HS-27A (cell line): ENCODE measurements at regions not wholly inside any gene's neighbourhood (a gene's known extent, or its start where the extent isn't known, plus 50 kb on each side); places are given as distances from the start of the nearest gene placed in this dataset.

Experiments
- DNase-seq: peaks from one replicate; pipeline ENCODE4 v3.0.0-alpha.2; 2012; ENCODE audit warnings: low read depth, missing footprints

DNA sequence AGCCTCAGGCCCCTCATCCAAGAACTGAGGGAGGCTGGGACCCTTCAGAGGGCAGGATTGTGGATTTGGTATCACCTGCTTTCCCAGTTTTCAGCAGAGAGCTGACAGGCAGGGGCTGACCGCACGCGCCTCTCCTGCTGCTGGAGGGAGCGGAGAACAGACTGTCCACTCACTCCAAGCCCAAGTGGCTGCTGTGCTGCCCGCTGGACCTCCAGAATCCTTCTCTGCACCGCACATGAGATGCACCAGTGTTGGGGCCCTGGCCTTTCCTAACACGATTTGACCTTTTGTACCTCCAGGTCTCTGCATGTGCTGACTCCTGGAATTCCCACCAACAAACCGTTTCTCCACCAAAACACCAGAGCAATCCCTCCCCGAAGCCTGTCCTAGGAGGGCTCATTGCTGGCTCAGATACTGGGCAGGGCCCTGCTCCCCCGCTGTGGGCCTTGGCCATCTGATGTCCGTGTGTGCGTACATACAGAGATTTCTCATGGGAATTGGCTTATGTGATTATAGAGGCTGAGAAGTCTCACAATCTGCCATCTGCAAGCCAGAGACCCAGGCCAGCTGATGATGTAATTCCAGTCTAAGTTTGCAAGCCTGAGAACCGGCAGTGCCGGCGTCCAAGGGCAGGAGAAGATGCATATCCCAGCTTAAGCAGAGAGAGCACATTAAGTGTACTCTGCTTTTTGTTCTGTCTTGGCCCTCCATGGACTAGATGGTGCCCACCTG lies 141.7 kb downstream of the GADD45G start:
- DNase-seq, result no peak

DNA sequence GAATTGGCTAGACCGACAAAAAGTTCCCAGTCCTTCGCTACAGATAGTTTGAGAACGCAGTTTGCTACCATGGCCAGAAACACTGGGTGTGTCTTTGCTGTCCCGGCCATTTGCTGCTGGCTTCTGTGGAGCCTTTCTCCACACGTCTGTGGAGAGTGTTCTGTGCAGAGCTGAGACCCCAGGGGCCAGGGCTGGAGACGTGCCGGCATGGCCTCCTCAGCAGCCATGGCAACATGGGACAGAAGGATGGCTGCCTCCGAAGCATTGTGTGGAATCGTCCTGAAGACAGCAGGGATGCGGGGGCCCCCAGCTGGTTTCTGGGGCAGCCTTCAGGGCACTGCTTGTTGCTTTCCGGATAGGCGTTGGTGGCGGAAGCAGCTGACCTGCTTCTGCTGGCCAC lies 142.8 kb downstream of the GADD45G start:
- no peak for DNase-seq

DNA sequence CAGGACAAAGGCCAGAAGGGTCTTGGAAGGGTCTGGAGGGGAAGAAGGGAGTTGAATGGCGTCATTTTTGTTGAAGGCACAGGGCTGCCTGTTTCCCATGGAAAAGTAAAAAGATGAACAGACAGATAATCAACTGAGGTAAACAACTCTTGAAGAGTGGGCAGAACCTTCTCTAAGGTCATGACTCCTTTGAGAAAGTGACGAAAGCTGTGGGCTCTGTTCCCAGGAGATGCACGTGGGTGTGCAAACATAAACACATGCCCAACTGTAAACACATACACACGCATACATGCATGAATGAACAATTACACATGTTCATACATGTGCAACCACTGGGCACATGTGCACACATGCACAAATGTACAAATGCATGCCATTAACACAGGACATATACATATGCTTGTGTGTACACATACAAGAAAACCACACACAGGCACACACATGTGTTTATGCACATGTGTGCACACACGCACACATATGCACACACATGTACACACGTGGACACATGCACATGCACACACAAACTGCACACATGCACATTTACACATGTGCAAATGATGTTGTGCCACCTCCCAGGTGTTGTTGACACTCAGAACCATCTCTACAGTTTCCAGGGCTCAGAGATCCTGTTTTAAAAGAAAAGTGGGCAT lies 143.3 kb downstream of the GADD45G start:
- DNase-seq, result no peak

DNA sequence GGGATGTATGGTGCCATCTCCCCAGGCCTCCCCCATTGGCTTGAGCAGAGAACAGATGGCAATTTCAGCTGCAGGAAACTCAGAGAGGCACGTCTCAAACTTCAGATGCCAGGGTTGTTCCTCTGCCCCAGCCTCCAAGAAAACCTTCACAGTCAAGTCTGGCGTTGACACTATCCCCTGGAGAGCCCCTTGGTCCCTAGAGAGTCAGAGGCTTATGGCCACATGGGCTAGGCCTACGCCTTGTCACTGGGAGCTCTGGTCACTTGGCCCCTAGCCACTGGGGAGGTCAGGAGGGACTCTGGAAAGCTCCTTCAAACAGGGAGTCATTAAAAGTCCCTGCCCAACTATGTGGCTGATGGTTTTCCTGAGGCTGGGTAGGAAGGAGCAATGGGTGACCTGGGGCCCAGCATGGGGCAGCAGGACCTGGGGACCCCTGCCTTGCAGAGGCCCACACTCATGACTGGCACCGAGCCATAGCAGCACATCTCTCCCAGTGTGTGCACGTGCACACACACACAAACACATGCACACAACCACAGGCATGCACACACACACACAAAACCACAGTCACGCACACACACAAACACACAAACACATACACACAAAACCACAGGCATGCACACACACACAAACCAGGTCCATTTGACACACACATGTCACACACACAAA lies 144.2 kb downstream of the GADD45G start:
- no peak for DNase-seq

DNA sequence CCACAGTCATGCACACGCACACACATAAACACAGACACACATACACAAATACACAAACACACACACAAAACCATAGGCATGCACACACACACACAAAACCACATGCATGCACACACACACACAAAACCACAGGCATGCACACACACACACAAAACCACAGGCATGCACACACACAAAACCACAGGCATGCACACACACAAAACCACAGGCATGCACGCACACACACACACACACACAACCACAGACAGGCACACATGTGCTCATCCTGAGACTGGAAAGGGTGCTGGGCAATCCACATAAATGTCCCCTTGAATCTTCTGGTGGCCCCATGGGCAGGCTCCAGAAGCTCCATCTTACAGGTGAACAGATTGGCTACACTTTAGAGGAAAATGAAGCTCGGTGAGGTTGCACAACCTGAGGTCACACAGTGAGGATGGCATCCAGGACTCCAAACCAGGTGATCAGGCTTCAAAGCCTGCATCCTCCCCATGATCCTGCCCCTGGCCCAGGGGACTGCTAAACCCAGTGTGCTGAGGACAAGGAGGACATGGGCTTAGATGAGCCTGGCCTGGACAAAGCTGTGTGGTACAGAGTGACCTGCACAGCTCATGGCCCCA lies 144.8 kb downstream of the GADD45G start:
- no peak for DNase-seq

DNA sequence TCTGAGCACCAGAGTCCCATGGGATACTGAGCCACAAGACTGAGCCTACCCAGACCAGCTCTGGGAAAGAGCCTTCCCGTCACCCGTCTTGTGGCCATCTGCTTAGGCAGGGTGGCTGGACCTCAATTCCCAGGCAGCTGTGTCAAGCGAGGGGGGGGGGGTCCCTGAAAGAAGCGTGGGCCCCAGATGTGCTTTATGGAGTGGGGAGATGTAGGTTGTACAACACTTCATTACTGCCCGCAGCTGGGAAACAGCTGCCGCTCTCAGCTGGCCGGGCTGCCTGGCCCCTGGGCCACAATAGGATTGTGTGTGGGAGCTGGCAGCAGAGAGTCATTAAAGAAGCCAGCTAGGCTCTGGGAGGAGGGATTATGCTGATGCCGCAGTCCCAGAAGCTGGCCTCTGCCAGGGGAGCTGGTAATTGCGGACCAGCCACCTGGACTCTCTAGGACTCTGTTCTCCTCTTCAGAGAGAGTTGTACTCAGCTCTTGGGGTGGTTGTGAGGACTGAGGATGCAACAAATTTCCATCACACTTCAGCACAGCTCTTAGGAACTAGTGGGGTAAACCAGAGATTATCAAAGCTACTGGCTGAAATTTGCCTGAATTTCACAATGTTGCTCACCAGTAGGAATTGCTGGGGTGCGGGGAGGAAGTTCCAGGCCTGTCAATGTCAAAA lies 145.4 kb downstream of the GADD45G start:
- DNase-seq, result no peak

DNA sequence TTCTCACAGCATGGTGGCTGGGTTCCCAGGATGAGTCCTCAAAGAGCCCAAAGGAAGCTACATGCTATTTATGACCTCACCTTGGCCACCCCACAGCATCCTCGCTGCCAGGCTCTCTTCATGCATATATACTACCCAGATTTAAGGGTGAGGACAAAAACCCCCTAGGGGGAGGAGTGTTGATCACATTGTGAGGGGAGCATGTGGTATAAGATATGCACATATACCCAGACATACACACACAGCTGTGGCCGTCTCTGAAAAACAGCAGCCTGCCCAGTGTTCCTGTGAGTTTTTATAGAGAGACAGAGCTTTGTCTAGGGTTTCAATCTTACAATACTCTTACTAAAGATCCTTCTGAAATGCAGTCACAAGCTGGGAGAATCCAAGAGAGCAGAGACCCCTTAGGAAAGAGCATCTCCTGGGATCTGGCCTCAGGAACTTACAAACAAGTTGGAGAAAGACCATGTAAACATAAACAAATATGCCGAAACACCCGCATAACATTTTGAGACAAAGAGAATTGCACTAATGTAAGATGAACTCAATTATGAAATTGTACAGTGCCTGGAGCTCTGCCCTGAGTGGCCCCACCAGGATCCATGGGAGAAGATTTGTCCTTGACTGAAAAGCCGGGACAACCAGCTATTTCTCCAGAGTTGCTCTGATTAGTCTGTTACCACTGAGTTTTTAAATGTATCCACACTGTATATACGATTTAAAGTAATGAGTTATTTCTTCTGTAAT lies 146.4 kb downstream of the GADD45G start:
- no peak for DNase-seq

DNA sequence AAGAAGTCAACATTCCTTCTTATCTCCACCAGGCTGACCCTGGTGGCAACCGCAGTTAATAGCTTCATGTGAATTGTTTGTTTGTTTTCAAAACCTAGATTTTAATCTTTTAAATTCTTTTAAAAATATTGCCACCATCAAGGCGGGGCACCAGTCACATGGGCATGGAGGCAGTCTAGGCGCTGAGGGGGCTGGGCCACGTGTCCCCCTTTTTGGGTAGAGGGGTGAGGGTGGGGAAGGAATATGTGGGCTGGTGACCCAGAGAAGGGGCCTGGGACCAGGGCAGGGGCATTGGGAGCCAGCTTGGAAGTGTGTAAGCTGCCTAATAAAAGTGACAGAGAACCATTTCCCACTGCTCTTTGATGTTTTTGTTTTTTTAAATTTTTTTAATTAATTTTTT lies 147.3 kb downstream of the GADD45G start:
- DNase-seq, result no peak

DNA sequence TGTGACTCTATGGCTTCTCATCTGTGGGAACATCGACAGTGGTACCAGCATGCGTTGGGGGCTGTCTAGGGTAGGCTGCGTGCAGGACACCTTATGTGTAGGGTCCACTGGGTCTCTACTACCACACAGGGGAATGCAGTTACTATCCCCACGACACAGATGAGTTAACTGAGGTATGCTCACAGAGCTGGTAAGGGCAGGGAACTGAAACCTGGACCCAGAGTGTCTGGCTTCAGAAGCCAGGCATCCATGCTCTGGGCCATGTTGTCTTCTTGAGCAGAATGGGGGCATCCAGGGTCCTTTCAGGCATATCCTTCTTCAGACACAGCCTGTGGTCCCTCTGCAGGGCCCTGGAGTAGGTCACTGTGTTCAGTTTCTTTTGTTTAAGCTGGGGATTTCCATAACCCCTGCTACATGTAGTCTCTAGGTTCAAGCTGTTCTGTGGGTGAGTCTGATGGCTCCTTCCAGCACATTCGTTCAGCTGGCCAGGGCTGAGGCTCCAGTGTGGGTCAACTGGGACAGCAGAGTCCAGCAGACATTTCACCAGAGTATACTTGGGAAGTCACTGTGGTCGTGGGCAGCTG lies 148.8 kb downstream of the GADD45G start:
- DNase-seq, result no peak

DNA sequence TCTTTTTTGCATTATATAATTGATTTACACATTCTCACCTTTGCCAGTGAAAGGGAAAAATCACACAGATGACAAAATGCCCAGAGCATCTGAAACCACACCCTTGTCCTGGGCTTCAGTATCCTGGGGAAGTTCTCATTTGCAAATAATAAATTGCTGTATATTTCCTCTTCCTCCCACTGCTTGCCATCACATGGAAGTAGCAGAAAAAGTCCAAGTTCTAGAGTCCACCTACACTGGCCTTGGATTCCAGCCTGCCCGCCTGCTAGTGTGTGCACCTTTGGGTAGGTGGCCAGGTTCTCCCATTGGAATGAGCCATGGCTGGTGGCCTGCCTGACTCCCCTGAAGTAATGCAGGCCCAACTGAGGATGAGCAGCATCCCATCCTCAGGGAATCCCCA lies 149.4 kb downstream of the GADD45G start:
- no peak for DNase-seq

DNA sequence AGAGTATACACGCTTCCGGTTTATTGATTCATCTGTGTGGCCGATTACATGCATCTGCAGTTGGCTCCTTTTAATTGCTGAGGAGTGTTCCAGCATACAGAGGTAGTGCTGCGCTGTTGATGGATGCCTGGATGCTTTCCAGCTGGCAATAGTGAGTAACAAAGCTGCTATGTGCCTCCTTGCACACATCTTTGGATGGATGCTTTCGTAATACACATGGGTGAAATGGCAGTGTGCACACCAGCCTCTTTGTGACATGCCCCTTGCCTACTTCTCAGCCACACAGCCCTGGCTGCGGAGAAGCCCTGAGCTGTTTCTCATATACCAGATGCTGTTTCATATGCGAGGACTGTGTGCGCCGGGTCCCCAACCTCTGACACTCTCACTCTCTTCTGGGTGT lies 151.0 kb downstream of the GADD45G start:
- no peak for DNase-seq

DNA sequence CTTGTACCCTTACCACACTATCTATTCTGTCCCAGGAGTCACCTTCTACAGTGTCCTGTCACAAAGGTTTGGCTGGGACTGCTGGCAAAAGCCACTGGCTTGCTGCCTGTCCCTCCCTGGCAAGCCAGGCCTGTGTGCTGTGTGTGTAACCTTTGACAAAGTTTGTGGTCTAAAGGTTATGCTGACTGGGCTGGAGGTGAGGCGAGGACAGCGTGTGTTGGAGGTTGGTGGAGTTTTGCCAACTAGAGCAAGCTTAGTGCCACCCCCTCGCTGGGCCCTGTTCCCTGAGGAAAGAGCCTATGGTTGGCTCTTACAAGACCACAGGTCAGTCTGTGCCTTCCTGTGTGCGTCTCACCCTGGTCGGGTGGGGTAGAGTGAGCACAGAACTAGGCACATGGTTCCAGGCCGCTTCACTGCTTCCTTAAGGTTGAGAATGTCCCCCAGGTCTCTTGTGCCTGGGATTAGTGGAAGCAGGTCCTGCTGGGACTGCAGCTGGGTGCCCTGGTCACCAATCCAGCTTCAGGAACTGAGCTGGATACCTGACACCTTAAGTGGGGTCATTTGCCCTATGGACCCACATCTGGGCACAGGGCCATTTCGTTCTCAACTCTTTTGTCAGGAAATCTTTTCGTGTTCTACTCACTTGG lies 152.2 kb downstream of the GADD45G start:
- DNase-seq, result no peak

DNA sequence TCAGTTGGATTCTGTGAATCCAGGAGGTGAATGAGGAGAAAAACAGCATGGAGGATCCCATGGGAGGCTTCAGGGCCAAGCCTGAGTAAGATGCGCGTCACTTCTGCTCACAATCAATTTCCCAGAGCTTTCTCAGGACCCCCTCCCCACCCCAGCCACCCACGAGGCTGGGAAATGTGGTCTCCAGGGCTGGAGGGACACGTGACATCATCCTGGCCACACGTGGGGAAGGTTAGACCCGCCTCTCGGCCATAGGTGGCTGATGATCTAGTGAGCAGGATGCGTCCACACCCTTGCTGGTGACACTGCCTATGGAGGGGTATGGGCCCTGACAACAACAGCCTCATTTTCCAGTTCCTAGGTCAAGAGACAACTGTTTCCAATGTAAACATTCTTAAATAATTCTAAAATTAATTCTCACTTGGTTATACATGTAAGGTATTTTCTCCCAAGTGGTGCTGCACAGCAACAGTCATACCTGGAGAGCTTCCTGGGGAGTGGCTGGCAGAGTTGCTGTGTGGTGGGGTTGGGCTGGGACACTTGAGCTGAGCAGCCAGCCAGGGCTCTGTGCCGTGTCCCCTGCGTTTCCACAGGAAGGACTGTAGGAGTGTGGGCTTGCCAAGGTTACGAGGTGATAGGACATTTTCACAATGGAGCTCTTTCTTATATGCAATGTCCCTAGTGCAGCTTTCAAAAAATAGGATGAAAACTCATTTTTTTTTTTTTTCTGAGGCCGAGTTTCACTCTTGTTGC lies 153.1 kb downstream of the GADD45G start:
- no peak for DNase-seq

DNA sequence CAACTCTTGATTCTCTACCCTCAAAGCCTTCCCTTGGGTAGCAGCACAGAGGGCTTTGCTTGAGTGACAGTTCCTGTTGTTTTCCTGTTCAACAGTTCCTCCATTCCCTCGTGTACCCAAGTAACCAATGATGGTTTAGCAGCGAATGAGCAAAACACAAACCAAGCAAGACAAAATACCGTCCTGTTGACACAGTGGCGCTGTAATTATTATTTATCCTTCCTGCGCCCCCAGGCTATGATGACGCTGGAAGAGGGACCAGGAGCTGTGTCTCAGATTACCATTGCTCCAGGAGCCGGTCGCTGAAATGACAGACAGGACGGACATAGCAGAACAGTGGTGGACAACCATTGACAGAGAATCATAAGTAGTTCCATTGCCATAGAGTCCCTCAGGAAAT lies 154.8 kb downstream of the GADD45G start:
- no peak for DNase-seq

DNA sequence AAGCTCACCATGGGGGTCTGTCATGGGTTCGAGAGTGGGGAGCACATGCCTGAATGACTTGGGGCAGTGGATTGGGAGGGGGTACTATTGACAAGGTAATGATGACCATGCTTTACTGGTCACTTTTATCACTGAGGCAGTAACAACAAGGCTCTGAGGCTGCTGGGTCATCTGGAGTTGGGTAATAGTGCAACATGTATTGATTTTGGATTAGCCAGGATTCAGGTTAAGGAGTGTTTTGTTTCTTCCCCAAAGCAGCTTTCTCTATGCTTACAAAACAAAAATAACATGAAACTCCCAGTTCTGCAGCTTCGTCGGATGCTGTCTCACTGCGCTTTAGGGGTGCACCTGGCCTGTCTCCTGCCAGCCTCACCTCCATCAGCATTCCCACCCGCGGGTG lies 155.3 kb downstream of the GADD45G start:
- DNase-seq, result no peak

DNA sequence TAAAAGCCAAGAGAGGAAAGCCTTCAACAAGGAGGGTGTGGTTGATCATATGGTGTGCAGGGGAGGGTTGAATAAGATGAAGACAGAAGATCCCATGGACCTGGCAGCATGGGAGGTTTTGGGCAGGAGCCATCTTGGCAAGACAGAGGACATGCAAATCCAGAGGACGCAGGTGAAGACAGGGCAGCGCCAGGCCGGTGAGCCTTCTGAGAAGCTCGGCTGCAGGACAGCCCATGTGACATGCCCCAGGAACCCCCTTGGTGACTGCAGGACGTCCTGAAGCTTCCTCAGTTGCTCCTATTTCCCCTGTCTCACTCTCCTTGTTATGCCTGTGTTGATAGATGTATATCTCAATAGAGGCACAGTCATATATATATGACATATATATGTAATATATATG lies 159.4 kb downstream of the GADD45G start:
- no peak for DNase-seq

DNA sequence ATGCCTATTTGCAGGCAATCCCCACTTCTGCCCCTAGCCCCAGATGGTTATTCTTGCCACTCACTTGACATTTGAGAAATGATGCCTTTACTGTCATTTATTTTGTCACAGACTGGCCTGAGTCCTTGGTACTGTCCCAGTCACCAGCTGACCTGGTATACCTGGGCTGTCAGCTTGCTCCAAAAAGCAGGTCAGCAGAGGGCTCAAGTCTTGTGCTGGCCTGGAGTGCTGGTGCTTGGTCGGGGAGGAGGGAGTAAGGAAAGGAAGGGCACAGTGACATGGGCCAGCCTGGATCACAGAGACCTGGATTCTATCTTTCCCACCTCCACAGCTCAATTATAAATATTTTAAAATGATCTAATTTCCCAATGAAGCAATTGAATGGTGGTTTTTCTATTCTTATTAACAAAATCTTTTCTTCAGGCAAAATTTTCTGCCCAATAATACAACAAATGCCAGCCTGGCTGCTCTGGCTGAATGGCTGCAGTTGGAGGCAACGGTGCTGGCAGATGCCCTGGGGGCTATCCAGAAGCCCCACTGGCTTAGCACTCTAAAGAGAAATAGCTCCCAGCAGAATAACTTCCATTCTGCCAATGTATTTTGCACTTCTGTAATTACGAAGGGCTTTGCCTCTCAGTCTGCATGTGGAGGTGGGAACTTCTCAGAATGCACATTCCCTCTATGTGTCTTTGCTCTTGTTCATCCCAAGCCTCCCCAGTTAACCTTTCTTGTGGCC lies 160.6 kb downstream of the GADD45G start:
- no peak for DNase-seq

DNA sequence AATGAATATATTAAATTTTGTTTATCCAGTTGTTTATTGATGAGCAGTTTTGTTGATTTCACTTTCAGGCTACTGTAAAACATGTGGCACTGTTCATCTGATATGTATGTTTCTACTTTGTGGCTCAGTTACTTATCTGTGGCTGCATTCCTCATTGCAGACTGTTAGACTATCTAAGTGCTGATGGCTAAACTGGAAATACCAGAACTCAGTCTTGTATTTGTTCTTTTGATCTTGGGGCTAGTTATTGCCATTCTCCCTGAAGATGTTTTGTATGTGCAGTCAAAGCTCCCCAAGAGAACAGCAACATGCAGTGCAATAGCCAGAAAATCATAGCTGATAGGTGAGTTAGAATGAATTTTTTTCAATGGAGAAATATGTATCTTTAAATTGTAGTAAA lies 162.2 kb downstream of the GADD45G start:
- DNase-seq, result no peak

DNA sequence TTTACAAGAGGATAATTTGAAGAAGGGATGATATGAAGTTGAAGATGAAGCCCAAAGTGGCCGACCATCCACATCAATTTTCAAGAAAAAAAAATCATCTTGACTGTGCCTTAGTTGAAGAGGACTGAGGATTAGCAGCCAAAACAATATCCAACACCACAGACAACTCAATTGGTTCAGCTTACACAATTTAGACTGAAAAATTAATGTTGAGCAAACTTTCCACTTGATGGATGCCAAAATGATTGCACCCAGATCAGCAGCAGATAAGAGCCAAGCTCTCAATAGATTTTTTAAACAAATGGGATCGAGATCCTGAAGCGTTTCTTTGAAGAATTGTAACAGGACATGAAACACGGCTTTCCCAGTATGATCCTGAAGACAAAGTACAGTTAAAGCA lies 163.2 kb downstream of the GADD45G start:
- DNase-seq, result no peak
